Fibroblast of skin of right quadriceps (primary cell): ENCODE measurements at regions not wholly inside any gene's neighbourhood (a gene's known extent, or its start where the extent isn't known, plus 50 kb on each side); places are given as distances from the start of the nearest gene placed in this dataset.
A peak's percentile ranks its signal among the peaks of the same experiment; 100 is the strongest.

Experiments
- DNase-seq: peaks from one replicate; pipeline ENCODE4 v3.0.0-alpha.2; 2013

- DNase-seq, result no peak
Observed at GRCh38 chr4:159503236-159504008, 400.5 kb downstream of the RAPGEF2 start.

- peak; percentile 35 for DNase-seq
Observed at GRCh38 chr4:159504684-159505083, 401.8 kb downstream of the RAPGEF2 start.

GRCh38 chr4:159505266-159505975 lies 402.5 kb downstream of the RAPGEF2 start:
- DNase-seq, result no peak

GRCh38 chr4:159506801-159507517 lies 404.1 kb downstream of the RAPGEF2 start:
- no peak for DNase-seq

- DNase-seq, result peak; percentile 48
Observed at GRCh38 chr4:159508917-159509500, 406.1 kb downstream of the RAPGEF2 start.

- DNase-seq, result no peak
Observed at GRCh38 chr4:159512348-159512747, 409.5 kb downstream of the RAPGEF2 start.

GRCh38 chr4:159515314-159516025 lies 412.6 kb downstream of the RAPGEF2 start:
- DNase-seq, result no peak

- peak; percentile 57 for DNase-seq
Observed at GRCh38 chr4:159516556-159517140, 413.8 kb downstream of the RAPGEF2 start.

GRCh38 chr4:159520074-159520473 lies 417.2 kb downstream of the RAPGEF2 start:
- DNase-seq, result no peak

- no peak for DNase-seq
Observed at GRCh38 chr4:159526172-159526571, 423.3 kb downstream of the RAPGEF2 start.

GRCh38 chr4:159534655-159535054 lies 431.8 kb downstream of the RAPGEF2 start:
- DNase-seq, result no peak

- DNase-seq, result no peak
Observed at GRCh38 chr4:159538556-159538955, 435.7 kb downstream of the RAPGEF2 start.

- peak; percentile 1 for DNase-seq
Observed at GRCh38 chr4:159540038-159540437, 437.2 kb downstream of the RAPGEF2 start.

GRCh38 chr4:159540501-159540900 lies 437.6 kb downstream of the RAPGEF2 start:
- DNase-seq, result no peak

GRCh38 chr4:159541143-159541542 lies 438.3 kb downstream of the RAPGEF2 start:
- no peak for DNase-seq

GRCh38 chr4:159542296-159542695 lies 439.4 kb downstream of the RAPGEF2 start:
- DNase-seq, result no peak

GRCh38 chr4:159543831-159544230 lies 441.0 kb downstream of the RAPGEF2 start:
- no peak for DNase-seq

GRCh38 chr4:159545556-159545955 lies 442.7 kb downstream of the RAPGEF2 start:
- DNase-seq, result no peak

GRCh38 chr4:159547645-159548308 lies 444.9 kb downstream of the RAPGEF2 start:
- DNase-seq, result peak; percentile 54

GRCh38 chr4:159549098-159549518 lies 446.2 kb downstream of the RAPGEF2 start:
- peak; percentile 22 for DNase-seq

GRCh38 chr4:159551281-159551680 lies 448.4 kb downstream of the RAPGEF2 start:
- peak; percentile 22 for DNase-seq
